Fibroblast of skin of back (primary cell): ENCODE measurements at regions not wholly inside any gene's neighbourhood (a gene's known extent, or its start where the extent isn't known, plus 50 kb on each side); places are given as distances from the start of the nearest gene placed in this dataset.
"Not testable (repeated sequence)": the region's sequence is repeated elsewhere in the genome, so short reads cannot be mapped to it uniquely, and the experiment has no call there.

Source experiments
- DNase-seq: peaks from one replicate; pipeline ENCODE4 v3.0.0-alpha.2; 2013

DNA sequence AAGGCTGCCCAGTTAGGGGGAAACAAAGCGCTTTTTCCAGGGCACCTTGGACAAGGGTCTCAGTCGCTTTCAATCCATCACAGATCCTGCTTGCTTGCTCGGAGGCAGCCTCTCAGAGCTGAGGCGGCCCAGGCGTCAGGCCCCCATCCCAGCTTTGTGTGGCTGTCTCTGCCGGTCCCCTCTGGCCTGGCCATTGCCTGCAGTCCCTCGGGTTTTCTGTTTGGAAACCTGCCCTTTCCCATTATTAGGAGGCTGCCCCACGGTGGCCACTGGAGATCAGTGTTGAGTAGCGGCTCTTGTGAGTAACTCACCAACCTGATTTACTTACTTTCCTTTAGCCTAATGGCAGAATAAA lies 216.1 kb downstream of the GLRX3 start:
- no peak for DNase-seq

DNA sequence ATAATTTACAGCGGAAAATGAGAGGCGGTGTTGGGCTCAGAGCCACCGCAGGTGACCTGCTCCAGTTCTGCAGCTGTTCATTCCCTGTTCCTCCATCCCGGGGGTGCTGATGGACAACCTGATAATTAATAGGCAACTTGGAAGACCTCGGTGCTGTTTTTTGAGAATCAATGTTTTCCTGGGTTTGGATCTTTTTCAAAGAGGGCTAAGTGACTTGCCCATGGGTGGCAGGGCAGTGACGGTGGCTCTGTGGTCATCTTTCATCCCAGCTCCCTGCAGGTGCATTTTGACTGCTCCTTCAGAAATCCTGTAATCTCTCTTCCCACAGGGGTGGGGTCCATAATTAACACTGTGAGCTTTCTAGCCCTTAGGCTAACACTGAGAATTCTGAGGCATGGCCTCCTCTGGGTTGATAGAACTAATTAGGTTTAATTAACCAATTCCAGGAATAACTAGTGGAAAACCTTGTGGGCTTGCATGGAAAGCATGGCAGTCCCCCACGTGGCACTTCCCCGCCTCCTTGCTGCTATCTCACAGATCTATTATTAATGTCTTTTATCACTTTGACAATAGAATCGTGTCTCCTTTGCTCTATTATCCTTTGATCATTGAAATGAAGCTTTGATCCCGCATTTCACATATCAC lies 217.9 kb downstream of the GLRX3 start:
- DNase-seq, result no peak

DNA sequence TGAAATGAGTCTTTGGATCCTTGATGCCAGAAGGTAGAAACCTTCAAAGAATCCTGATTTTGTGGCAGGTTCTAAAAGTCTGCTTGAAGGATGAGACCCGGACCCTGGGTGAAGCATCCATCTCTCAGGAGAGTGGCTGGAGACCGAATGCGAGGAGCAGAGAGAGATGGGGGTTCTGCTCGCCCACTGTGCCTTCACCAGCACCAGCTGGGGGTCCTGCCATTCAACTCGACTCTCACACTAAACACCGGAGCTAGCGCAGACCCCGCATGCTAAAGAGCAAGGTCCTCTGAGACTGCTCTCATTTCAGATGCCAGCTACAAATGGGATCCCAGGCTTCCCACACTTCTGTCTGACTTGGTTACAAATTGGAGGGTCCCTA lies 218.4 kb downstream of the GLRX3 start:
- DNase-seq, result no peak

DNA sequence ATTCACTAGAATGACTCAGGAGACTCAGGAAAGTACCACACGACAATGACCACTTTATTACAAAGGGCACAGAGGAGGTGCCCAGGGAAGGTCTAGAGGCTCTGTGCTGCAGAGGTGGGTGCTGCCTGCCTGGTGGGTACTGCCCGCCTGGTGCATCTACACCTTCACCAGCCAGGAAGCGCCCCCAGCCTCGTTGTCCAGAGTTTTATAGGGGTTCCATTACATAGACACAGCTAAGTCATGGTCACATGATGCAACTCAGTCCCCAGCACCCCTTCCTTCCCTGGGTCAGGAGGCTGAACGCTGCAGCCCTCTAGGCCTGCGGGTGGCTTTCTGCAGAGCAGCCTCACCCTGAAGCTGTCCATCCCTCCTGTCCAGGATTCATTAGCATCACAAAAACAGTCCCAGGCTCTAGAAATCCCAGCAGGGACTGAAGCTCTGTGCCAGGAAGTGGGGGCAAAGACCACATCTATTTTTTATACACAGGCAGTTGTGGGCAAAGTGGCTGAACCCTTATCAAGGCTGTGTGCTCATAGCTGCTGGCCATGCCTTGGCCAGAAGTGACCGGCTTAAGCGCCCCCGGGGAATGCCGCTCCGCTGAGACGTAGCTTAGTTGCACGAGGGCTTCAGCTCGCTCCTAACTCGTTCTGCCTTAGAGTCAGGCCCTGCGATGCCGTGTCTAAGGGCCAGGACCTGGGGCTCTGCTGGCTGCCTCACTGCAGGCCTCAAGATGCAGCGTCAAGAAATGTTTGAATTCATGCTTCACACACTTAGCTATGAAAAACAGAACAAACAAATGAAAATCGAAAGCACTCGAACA lies 219.0 kb downstream of the GLRX3 start:
- DNase-seq, result no peak

DNA sequence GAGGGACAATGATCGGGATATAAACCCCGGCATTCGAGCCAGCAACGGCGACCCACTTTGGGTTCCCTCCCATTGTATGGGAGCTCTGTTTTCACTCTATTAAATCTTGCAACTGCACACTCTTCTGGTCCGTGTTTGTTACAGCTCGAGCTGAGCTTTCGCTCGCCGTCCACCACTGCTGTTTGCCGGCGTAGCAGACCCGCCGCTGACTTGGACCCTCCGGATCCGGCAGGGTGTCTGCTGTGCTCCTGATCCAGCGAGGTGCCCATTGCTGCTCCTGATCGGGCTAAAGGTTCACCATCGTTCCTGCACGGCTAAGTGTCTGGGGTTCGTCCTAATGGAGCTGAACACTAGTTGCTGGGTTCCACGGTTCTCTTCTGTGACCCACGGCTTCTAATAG lies 220.2 kb downstream of the GLRX3 start:
- not testable (repeated sequence) for DNase-seq

DNA sequence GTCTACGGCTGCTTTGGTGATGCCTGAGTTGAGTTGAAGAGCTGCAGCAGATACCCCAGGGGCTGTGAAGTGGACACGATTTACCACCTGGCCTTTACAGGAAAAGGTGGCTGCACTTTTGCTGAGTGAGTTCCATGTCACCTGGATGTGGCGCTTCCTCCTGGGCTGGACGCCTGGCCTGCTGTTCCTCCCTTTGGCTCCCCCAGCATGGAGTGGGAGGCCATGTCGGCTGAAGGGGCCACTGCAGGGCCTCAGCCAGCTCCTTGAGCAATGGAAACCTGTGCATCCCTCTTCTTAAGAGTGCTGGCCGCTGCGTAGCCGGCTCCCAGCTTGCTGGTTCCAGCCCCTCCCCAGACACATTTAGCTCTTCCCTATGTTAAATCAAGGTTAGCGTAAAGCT lies 221.0 kb downstream of the GLRX3 start:
- DNase-seq, result no peak

DNA sequence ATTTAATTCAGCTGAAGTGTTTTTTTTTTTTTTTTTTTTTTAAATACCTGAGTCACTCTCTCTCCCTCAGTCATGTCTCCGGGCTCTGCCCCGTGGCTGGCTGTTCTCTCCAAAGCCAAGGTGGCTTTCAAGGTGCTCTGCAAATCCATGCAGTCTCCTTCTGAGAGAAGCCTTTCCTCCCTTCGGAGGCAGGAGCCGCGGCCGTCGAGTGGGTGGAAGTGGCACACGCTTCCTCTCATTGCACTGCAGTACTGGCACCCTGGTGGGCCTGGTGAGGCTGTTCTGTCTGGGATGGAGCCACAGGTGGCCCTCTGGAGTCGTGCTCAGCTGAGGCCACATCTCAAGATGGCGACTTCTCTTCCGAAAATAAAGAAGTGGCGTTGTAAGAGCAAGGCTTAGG lies 221.8 kb downstream of the GLRX3 start:
- no peak for DNase-seq

DNA sequence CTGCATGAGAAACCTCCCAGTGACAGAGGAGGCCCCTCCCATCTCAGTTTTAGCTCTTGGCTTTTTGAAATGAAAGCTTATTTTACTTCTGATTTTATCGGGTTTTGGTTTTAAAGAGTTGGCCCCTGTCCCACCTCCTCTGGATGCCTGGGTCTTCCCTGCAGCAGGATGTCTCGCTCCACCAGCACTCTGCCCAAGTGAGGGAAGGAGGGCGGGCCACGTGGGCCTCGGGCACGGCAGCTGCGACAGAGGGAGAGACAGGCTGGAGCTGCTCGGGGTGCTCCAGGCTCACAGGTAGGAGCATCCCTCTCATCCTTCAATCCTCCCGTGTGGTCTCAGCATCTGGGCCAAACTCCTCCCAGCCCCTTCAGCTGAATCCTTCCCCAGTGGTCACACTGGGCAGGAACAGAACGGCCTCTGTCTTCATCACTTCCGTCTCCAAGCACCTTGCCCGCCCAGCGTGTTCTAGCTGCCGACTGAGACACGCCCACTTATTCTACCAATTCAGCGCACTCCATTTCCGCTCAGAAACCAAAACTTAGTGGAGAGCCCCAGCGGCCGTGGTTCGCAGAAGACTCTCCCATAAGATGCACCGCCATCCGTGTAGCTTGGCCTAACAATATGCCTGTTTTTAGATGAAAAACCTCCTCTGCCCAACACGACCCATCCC lies 222.9 kb downstream of the GLRX3 start:
- DNase-seq, result no peak

DNA sequence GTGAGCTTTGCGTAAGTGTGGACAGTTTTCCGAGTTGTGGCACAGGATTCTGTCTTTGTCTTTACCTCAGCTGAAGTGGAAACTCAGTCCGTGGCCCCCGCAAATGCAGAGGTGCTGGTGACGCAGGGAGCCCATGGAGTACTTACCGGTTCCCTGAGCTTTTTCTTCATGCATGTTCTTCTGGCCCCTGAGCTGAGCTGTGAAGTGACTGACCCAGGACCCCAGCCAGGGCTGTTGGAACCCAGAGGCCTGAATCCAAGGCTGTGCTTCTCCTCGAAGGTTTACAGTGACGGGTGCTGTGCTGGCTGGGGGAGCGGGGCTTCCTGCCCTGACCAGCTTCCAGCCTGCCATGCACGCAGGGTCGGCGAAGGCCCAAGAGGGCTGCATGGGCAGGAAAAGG lies 223.5 kb downstream of the GLRX3 start:
- no peak for DNase-seq

DNA sequence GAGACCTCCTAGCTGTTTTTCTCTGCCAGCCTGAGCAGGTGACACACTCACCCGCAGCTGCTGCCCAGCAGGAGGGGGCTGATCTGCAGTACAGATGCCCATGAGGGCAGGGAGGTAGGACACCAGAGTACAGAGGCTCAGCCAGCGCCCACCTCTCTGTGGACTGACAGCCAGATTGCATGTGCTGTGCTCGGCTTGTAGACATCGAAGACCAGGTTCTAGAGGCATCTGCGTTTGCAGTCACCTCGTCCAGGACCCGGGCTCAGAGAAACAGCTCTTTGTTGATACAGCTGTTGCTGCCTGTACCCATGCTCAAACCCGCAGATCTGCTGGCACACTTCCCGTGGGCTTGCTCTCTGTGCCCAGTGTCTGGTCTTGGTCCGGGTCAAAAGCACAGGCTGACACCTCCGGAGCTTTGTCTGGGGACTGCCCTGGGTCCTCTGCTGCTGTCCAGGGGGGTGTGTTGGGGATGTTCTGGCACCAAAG lies 224.7 kb downstream of the GLRX3 start:
- DNase-seq, result no peak

DNA sequence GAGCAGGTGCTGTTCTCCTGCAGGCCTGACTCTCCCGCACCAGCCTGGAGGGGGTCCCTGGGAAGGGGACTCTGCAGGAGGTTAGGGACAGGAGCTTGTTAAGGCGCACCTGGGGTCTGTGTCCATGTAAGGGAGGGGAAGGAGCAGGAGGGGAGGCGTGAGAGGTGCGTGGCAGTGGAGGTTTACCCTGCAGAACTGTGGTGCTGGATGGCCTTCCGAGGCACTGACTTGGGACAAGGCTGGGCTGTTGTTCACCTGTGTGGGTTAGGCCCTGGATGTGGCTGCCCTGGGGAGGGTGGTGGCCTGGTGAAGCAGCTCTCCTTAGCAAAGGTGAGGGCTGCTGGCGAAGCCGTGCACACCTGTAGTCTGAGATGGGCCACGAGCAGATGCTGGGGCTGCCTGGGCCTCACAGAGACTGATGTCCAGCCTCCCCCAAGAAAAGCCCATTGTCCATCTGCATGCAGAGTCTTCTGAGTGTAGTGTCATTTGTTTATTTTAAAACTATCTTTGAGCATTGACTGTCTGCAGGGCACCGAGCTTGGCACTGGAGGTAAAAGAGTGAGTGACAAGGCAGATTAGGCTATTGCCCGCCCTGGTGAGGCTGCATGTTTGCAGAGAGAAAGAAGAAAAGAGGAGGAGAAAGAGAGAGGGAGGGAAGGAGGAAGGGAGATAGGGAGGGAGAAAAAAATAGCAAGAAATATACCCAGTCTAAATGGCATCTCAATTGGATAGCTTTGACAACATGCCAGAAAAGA lies 225.3 kb downstream of the GLRX3 start:
- no peak for DNase-seq

DNA sequence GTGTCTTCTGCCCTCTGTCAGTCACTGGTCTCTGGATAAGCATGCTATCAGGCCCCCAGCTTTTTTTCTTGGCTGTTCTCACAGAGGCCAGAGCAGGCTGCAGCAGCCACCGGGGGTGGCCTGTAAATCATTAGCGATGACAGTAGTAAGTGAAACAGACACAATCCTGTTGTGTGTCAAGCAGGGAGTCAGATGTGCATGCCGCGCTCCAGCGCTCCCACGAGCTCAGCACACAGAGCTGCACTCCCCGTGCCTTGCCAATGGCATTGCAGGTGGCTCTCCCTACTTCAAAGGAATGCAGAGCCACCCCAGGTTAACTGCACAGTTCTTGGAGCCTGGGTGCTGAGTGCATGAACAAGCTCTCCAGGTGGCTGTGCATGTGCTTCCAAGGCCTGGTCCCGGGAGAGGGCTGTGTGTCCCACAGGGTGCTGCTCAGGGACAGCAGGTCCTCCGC lies 226.1 kb downstream of the GLRX3 start:
- DNase-seq, result no peak

DNA sequence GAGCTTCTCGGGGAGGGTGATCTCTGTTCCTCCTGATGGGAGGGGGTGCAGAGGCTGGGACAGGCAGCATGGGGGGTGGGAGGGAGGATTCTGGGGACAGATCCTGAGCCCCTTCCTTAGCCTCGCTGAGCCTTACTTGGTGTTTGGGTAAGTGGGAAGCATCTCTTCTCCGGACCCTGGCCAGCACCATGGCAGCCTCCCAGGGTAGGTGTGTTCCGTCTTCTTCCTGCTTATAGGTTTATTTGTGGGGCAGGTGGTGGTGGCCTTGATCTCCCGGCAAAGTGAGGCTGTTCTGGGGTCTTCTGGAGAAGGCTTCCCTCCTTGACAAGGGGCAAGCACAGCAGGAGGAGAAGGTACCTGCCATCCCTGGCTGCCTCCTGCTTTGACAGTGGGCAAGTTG lies 226.9 kb downstream of the GLRX3 start:
- DNase-seq, result no peak

DNA sequence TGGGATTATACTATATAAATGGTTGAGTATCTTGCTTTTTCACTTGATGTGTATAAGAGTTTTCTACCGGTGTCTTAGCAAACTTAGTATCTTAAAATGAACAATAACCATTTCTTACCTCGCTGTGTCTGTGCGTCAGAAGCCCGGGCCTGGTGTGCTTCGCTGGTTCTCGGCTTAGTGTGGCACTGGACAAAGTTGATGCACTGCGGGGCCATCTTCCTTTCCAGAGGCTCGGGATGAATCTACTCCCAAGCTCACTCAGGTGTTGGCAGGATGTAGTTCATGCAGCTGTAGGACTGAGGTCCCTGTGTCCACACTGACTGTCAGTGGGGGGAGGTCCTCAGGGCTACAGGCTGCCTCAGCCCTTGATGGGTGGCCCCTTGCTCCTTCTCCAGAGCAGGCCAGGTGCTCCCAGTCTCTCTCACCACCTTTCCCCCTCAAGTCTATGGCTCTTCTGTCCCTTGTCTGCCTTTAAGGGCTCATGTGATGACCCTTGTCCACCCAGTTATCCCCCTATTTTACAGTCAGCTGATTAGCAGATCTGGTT lies 227.8 kb downstream of the GLRX3 start:
- DNase-seq, result no peak

DNA sequence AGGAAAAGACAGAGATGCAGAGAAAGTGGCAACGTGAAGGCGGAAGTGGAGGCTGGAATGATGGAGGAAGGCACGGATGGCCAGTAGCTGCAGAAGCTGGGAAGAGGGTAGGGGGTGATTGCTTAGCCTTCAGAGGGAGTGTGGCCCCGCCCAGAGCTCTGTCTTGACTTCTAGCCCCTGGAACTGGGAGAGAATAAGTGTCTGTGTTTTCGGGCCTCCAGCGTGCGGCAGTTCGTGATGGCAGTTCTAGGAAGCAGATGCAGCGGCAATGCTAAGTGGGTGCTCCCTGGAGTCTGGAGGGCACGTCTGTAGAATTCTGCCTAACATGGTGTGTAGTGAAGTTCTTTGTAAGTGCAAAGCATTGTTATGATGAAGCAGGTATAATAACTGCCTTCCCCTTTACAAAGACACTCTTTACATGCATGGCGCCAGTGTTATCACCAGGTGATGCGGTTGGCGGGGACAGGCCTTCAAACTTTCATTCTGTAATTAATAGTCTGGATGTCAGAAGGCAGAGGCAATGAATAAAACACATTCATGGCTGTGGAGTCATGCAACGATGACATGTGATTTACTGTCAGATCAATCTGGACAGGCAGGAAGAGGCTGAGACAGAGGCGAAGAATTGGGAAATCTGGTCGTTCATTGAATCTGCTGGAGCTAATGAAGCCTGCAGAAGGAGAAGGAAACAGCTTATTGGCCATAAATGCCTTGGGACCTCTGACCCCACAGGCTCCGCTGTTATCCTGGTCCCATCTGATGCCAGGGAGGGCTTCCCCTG lies 228.6 kb downstream of the GLRX3 start:
- no peak for DNase-seq

DNA sequence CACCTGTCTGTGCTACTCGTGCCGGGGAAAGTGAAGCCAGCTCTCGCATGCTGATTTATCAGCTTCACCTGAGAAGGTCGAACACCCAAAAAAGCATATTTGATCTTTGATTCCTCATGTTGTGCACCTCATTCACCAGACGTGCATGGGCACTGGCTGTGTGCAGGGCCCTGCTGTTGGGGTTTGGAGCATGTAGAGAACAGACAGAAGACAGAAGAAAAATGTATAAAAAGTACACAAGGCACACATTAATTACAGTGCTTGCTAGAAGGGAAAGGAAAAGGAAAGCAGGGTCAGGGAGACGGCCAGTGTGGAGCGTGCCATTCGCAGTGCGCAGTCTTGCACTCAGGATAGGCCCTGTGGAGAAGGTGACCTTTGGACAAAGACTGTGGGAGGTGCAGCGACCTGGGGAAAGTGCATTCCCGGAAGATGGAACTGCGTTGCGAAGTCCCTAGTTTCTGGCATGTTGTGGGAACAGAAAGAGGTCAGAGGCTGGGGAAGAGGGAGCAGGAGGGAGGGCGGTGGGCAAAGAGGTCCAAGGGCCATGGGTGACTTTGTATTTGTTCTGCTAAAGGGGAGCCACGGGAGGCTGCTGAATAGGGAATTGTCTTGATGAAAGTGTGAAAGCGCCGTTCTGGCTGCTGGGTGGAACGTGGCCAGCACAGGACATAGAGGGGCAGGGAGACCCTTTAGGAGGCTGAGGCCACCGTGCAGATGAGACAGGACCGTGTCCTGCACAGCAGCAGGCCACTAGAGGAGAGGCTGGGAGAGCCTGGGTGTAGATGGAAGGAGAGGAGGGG lies 232.8 kb downstream of the GLRX3 start:
- DNase-seq, result no peak

DNA sequence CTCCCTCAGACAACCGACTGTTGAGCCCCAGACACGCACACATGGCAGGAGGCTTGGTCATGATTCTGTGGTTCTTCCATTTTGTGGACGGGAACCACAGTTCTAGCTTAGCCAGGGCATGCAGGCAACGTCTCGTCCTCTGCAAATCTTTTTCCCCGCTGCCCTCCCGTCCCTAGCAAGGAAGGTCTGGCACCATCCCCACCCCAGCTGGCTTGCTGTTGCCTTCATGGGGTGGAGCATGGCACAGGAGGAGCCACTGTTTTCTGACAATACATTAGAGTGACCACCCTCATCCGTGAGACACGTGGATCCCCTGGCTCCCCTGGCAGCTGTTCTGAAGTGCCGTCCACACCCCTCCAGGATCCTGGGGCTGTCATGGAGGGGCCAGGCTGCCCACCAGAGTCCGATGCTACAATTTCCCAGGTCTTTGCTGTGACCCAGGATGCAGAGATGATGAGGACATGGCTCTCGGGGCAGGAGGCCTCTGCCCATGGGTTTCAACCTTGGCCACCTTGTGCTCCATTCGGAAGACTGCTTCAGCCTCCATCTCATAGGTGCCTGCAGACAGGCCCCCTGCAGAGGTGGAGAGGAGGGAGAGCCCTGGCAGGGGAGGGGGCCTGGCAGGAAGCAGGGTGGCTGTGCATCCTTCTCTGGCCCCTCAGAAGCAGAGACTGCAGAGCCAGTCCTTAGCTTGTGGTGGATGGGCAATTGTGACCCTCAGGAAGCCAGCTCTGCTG lies 233.6 kb downstream of the GLRX3 start:
- DNase-seq, result no peak

DNA sequence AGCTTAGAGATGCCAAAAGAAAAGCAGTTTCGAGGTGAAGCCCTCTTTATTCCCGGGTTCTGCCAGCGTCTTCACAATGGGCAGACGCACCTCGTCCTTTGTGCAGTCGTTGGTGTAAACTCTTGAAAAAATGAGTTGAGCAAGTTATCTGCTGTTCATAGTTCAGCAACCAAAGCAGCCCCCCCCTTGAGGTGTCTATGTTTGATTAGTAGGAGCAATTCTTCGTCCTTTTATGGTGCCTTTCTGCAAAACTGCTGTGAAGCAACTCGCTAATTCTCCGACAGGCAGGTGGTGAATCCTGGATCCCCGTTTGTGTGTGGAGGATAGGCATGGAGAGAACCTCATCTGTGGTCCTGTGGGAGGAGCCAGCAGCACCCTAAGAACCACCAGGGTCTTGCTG lies 234.5 kb downstream of the GLRX3 start:
- DNase-seq, result no peak

DNA sequence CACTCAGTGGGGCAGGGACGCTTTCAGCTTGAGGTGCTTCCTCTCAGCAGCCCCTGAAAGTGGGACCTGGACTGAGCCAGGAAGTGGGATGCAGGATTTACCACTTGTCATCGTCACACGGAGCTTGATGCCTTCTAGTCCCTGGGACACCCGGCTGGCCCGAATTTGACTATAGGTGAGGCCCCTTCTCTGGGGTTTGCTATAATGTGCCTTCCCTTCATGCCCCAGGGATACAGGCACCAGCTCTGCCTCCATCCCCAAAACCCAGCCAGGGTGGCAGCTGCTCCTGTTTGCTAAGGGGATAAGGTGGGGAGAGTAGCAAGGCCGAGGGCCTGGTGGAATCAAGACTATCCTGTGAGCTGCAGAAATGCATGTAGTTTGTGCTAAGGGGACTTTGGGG lies 235.0 kb downstream of the GLRX3 start:
- no peak for DNase-seq

DNA sequence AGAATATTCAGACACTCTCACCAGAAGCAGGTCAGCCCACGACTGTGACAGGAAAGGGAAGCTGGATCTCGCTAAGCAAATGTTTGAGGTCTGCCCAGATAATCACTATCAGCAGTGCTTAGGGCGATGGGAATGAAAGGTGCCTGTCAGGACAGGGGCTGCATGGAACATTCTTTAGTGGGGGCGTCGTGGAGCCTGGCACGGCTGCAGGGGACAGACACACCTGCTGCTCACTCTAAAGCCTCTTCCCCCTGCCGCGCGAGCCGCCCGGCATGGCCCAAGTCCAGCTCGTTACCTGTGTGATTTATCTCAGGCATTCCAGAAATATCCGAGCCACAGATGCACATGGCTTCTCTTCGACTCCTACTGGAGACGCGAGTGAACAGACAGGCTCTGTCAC lies 235.5 kb downstream of the GLRX3 start:
- DNase-seq, result no peak
